ENCODE measurements at regions not wholly inside any gene's neighbourhood (a gene's known extent, or its start where the extent isn't known, plus 50 kb on each side); places are given as distances from the start of the nearest gene placed in this dataset.

DNA sequence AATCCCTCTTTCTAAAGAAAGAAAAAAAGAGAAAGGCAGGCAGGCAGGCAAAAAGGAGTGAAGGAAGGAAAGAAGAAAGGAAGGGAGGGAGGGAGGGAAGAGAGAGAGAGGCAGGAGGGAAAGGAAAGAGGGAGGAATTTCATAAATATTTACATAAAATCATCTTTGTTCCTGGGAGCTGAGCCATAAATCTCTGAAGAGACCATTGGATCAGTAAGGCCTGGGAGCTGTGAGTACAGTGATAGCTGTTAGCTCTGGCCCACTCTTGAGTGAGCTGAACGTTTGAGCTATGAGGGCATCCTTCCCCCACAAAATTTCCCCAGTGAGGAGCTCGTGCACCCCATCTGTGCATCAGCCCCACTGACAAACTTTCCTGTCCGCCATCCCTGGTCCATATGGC is 224.0 kb downstream of the SOD2 start:
- H3K27me3 ChIP-seq (replicated peaks; ENCODE audit: control insufficient read depth, insufficient read depth, low read length), result no peaks in the 10 kb centered on the region
- no peak for DNase-seq (ENCODE audit: extremely low read depth, insufficient read length)

DNA sequence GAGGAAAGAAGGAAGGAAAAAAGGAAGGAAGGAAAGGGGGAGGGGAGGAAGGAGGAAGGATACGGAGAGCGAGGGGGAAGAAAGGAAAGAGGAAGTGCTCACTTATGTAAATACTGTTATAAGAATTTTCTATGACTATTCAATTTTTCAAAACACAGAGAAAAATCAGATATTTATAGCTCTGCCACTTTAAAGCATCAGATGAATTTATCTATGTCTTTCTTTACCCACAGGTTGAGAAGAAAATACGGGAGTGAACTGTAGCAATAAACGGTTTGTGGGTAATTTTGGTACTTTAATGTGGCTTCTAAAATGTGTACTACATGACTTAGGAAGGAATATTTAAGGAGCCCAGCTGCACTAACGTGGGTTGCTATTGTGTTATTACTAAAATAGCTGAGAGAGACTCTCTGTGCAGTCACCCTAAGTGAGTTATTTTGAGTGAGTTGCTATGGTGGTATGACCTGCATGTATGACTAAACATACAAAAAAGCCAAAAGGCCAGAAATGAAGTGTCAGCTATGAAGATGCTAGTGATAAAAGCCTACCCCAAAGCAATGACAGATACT is 225.5 kb downstream of the SOD2 start:
- TF ChIP-seq, protein P1, sequence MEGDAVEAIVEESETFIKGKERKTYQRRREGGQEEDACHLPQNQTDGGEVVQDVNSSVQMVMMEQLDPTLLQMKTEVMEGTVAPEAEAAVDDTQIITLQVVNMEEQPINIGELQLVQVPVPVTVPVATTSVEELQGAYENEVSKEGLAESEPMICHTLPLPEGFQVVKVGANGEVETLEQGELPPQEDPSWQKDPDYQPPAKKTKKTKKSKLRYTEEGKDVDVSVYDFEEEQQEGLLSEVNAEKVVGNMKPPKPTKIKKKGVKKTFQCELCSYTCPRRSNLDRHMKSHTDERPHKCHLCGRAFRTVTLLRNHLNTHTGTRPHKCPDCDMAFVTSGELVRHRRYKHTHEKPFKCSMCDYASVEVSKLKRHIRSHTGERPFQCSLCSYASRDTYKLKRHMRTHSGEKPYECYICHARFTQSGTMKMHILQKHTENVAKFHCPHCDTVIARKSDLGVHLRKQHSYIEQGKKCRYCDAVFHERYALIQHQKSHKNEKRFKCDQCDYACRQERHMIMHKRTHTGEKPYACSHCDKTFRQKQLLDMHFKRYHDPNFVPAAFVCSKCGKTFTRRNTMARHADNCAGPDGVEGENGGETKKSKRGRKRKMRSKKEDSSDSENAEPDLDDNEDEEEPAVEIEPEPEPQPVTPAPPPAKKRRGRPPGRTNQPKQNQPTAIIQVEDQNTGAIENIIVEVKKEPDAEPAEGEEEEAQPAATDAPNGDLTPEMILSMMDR (IDR thresholded peaks at IDR 0.05; ENCODE audit: insufficient read depth, low read length, poor library complexity, severe bottlenecking), result no peak
- DNase-seq (ENCODE audit: extremely low read depth, insufficient read length), result peak; percentile 57
- H3K4me3 ChIP-seq (replicated peaks; ENCODE audit: low read depth, low read length), result no peak overlapping the region
- H3K36me3 ChIP-seq (ENCODE audit: control insufficient read depth, insufficient read depth, low read length), result no peaks in the 10 kb centered on the region
- H3K27me3 ChIP-seq (replicated peaks; ENCODE audit: control insufficient read depth, insufficient read depth, low read length), result no peaks in the 10 kb centered on the region

More for the DNA sequence above, 224.0 kb downstream of the SOD2 start:
- Histone ChIP-seq H3K36me3 (ENCODE audit: control insufficient read depth, insufficient read depth, low read length) (no peaks in the 10 kb centered on the region), H3K4me3 (replicated peaks; ENCODE audit: low read depth, low read length) (no peak overlapping the region)
- TF ChIP-seq, protein P1 (IDR thresholded peaks at IDR 0.05; ENCODE audit: insufficient read depth, low read length, poor library complexity, severe bottlenecking), result no peak

DNA sequence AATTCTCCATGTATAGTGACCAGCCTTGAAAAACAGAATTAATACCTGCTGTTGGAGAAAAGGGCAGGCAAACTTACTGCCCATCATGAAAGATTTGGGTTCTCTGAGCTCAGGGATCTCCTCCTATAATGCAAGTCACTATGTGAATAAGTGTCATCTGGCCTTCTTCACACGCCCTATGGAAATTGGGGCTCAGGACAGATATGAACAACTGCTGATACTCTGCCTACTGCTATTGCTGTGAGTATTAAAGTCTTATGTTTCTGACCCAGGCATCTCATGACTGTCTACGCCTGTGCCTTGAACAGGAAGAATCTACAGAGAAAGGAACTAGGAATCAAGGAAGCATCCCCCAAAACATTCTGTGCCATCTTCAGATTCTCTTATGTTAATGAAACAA is 226.1 kb downstream of the SOD2 start:
- no peak overlapping the region for H3K4me3 ChIP-seq (replicated peaks; ENCODE audit: low read depth, low read length)
- TF ChIP-seq, protein P1 (IDR thresholded peaks at IDR 0.05; ENCODE audit: insufficient read depth, low read length, poor library complexity, severe bottlenecking), result no peak

DNA sequence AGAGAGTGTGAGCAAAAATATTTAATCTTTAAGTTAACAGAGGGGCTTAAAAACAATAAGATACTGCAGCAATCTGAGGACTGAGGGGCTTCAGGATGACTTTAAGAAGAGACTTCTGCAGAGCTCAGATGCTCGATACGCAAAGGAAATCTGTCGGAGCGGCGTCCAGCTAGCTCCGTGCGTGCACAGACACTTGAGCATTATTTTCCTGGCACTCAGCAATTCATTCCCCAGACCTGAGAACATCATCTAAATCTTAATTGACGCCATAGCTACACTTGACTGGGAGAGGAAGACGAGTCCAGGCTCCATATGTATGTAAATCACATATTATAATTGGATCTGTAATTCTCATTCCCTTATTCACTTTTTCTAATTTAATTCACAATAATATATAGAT is 228.2 kb downstream of the SOD2 start:
- TF ChIP-seq, protein P1 (IDR thresholded peaks at IDR 0.05; ENCODE audit: insufficient read depth, low read length, poor library complexity, severe bottlenecking), result no peak
- no peaks in the 10 kb centered on the region for H3K27me3 ChIP-seq (replicated peaks; ENCODE audit: control insufficient read depth, insufficient read depth, low read length)
- no peak overlapping the region for H3K4me3 ChIP-seq (replicated peaks; ENCODE audit: low read depth, low read length)
- no peaks in the 10 kb centered on the region for H3K36me3 ChIP-seq (ENCODE audit: control insufficient read depth, insufficient read depth, low read length)
- no peak for DNase-seq (ENCODE audit: extremely low read depth, insufficient read length)

More for the DNA sequence above, 226.1 kb downstream of the SOD2 start:
- DNase-seq (ENCODE audit: extremely low read depth, insufficient read length), result no peak
- H3K27me3 ChIP-seq (replicated peaks; ENCODE audit: control insufficient read depth, insufficient read depth, low read length), result no peaks in the 10 kb centered on the region
- H3K36me3 ChIP-seq (ENCODE audit: control insufficient read depth, insufficient read depth, low read length), result no peaks in the 10 kb centered on the region

DNA sequence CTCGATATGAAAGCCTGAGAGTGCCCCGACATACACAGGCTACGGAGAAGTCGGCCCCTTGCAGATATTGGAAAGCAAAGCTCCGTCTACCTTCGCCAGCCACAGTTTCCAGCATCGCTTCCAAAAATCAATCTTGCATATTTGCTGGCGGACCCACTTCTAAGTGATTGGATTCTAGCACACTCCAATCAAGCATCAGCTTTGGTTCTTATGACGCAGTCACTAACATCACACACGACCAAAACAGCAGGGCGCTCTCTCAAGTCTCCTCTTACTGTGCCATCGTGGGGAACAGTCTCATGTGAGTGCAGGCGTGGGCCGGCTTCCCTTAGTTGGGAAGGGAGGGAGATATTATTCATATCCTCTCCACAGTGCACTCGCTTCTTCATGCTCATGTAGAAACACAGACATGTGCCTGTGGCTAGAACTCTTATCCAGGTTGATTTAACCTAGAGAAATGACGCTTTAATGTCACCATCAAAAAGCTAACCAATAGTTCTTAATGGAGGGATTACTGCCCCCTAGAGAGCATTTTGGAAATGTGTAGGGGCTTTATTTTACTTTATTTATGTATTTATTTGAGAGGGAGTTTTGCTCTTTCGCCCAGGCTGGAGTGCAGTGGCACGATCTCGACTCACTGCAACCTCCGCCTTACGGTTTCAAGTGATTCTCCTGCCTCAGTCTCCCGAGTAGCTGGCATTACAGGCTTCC is 229.8 kb downstream of the SOD2 start:
- H3K27me3 ChIP-seq (replicated peaks; ENCODE audit: control insufficient read depth, insufficient read depth, low read length), result no peaks in the 10 kb centered on the region
- H3K36me3 ChIP-seq (ENCODE audit: control insufficient read depth, insufficient read depth, low read length), result no peaks in the 10 kb centered on the region
- H3K4me3 ChIP-seq (replicated peaks; ENCODE audit: low read depth, low read length), result no peak overlapping the region
- DNase-seq (ENCODE audit: extremely low read depth, insufficient read length), result no peak
- TF ChIP-seq, protein P1 (IDR thresholded peaks at IDR 0.05; ENCODE audit: insufficient read depth, low read length, poor library complexity, severe bottlenecking), result peak; percentile 25
